ENCODE measurements at regions not wholly inside any gene's neighbourhood (a gene's known extent, or its start where the extent isn't known, plus 50 kb on each side); places are given as distances from the start of the nearest gene placed in this dataset.
"Not testable (repeated sequence)": the region's sequence is repeated elsewhere in the genome, so short reads cannot be mapped to it uniquely, and the experiment has no call there.

GRCh38 chr18:75698861-75699260 is 271.4 kb upstream of the SMIM21 start:
- Histone ChIP-seq H3K9me3 (ENCODE audit: control extremely low read depth in 1 of 5, control insufficient read depth in 4 of 5, insufficient read depth in 2 of 5, low read depth in 1 of 5, low read length in 4 of 5) (peaks cover 0 to 4% (median 3%) of the 10 kb centered on the region in 5 experiments), H3K27ac (ENCODE audit: insufficient read depth in 1 of 2, low read depth in 1 of 2, low read length in 2 of 2, poor library complexity in 1 of 2, severe bottlenecking in 2 of 2) (no peak overlapping the region), H3K4me1 (ENCODE audit: control extremely low read depth in 1 of 4, control insufficient read depth in 4 of 4, insufficient read depth in 4 of 4, low read length in 3 of 4) (no peaks in the 10 kb centered on the region), H3K4me3 (ENCODE audit: control insufficient read depth in 1 of 7, extremely low read depth in 1 of 7, insufficient read depth in 4 of 7, low read depth in 2 of 7, low read length in 6 of 7) (no peak overlapping the region), H3K27me3 (replicated peaks in 2 of 5; ENCODE audit: control insufficient read depth in 4 of 5, insufficient read depth in 5 of 5, low read length in 4 of 5) (peaks cover 0 to 6% (median 0%) of the 10 kb centered on the region in 5 experiments), H3K36me3 (ENCODE audit: control insufficient read depth in 4 of 4, insufficient read depth in 4 of 4, low read length in 3 of 4) (no peaks in the 10 kb centered on the region)
- CTCF ChIA-PET: interaction anchor here (1.8 kb wide), 1 partner anchor 9 kb away, joined by 5 read pairs; no protein-coding TSS in a partner anchor
- no peak for DNase-seq
- 92% methylated on average over 5 of the region's 7 CpGs for whole genome bisulfite sequencing (ENCODE audit: insufficient coverage)
- POLR2A ChIA-PET: no interaction called here

- H3K27ac ChIP-seq (ENCODE audit: insufficient read depth in 1 of 2, low read depth in 1 of 2, low read length in 2 of 2, poor library complexity in 1 of 2, severe bottlenecking in 2 of 2): no peak overlapping the region
- H3K36me3 ChIP-seq (ENCODE audit: control insufficient read depth in 4 of 4, insufficient read depth in 4 of 4, low read length in 3 of 4): no peaks in the 10 kb centered on the region
- H3K4me1 ChIP-seq (ENCODE audit: control extremely low read depth in 1 of 4, control insufficient read depth in 4 of 4, insufficient read depth in 4 of 4, low read length in 3 of 4): no peaks in the 10 kb centered on the region
- ChIA-PET POLR2A (no interaction called here), CTCF (interaction anchor here (1.8 kb wide), 1 partner anchor 10 kb away, joined by 5 read pairs; no protein-coding TSS in a partner anchor)
- no peak overlapping the region for H3K4me3 ChIP-seq (ENCODE audit: control insufficient read depth in 1 of 7, extremely low read depth in 1 of 7, insufficient read depth in 4 of 7, low read depth in 2 of 7, low read length in 6 of 7)
- no peaks in the 10 kb centered on the region for H3K9me3 ChIP-seq (ENCODE audit: control extremely low read depth in 1 of 5, control insufficient read depth in 4 of 5, insufficient read depth in 2 of 5, low read depth in 1 of 5, low read length in 4 of 5)
- DNase-seq: no peak
- WGBS (ENCODE audit: insufficient coverage): 60% methylated on average over 1 of the region's 4 CpGs
- peaks cover 0 to 1% (median 0%) of the 10 kb centered on the region in 5 experiments for H3K27me3 ChIP-seq (replicated peaks in 2 of 5; ENCODE audit: control insufficient read depth in 4 of 5, insufficient read depth in 5 of 5, low read length in 4 of 5)
Measured at GRCh38 chr18:75697493-75697892, 270.0 kb upstream of the SMIM21 start.

- CTCF ChIA-PET: no interaction called here
- DNase-seq: no peak
Measured at GRCh38 chr18:75696391-75696790, 268.9 kb upstream of the SMIM21 start.

GRCh38 chr18:75694292-75694691 is 266.8 kb upstream of the SMIM21 start:
- DNase-seq: no peak
- H3K4me3 ChIP-seq (ENCODE audit: control insufficient read depth in 1 of 7, extremely low read depth in 1 of 7, insufficient read depth in 4 of 7, low read depth in 2 of 7, low read length in 6 of 7): no peak overlapping the region
- H3K36me3 ChIP-seq (ENCODE audit: control insufficient read depth in 4 of 4, insufficient read depth in 4 of 4, low read length in 3 of 4): no peaks in the 10 kb centered on the region
- H3K9me3 ChIP-seq (ENCODE audit: control extremely low read depth in 1 of 5, control insufficient read depth in 4 of 5, insufficient read depth in 2 of 5, low read depth in 1 of 5, low read length in 4 of 5): no peaks in the 10 kb centered on the region
- POLR2A ChIA-PET: interaction anchor here (0.6 kb wide), 1 partner anchor 79 kb away, joined by 3 read pairs; no protein-coding TSS in a partner anchor
- H3K4me1 ChIP-seq (ENCODE audit: control extremely low read depth in 1 of 4, control insufficient read depth in 4 of 4, insufficient read depth in 4 of 4, low read length in 3 of 4): no peaks in the 10 kb centered on the region
- no peak overlapping the region for H3K27ac ChIP-seq (ENCODE audit: insufficient read depth in 1 of 2, low read depth in 1 of 2, low read length in 2 of 2, poor library complexity in 1 of 2, severe bottlenecking in 2 of 2)
- CTCF ChIA-PET: no interaction called here
- 80% methylated on average over 5 of the region's 5 CpGs for WGBS (ENCODE audit: insufficient coverage)
- H3K27me3 ChIP-seq (replicated peaks in 2 of 5; ENCODE audit: control insufficient read depth in 4 of 5, insufficient read depth in 5 of 5, low read length in 4 of 5): peaks cover 0 to 1% (median 0%) of the 10 kb centered on the region in 5 experiments

More at GRCh38 chr18:75696391-75696790, 268.9 kb upstream of the SMIM21 start:
- H3K27ac ChIP-seq (ENCODE audit: insufficient read depth in 1 of 2, low read depth in 1 of 2, low read length in 2 of 2, poor library complexity in 1 of 2, severe bottlenecking in 2 of 2): no peak overlapping the region
- no peaks in the 10 kb centered on the region for H3K4me1 ChIP-seq (ENCODE audit: control extremely low read depth in 1 of 4, control insufficient read depth in 4 of 4, insufficient read depth in 4 of 4, low read length in 3 of 4)
- H3K4me3 ChIP-seq (ENCODE audit: control insufficient read depth in 1 of 7, extremely low read depth in 1 of 7, insufficient read depth in 4 of 7, low read depth in 2 of 7, low read length in 6 of 7): no peak overlapping the region
- H3K9me3 ChIP-seq (ENCODE audit: control extremely low read depth in 1 of 5, control insufficient read depth in 4 of 5, insufficient read depth in 2 of 5, low read depth in 1 of 5, low read length in 4 of 5): no peaks in the 10 kb centered on the region
- POLR2A ChIA-PET: no interaction called here
- no peaks in the 10 kb centered on the region for H3K36me3 ChIP-seq (ENCODE audit: control insufficient read depth in 4 of 4, insufficient read depth in 4 of 4, low read length in 3 of 4)
- peaks cover 0 to 1% (median 0%) of the 10 kb centered on the region in 5 experiments for H3K27me3 ChIP-seq (replicated peaks in 2 of 5; ENCODE audit: control insufficient read depth in 4 of 5, insufficient read depth in 5 of 5, low read length in 4 of 5)
- WGBS (ENCODE audit: insufficient coverage): no CpG with 5 or more reads among the region's 5 CpGs

DNA sequence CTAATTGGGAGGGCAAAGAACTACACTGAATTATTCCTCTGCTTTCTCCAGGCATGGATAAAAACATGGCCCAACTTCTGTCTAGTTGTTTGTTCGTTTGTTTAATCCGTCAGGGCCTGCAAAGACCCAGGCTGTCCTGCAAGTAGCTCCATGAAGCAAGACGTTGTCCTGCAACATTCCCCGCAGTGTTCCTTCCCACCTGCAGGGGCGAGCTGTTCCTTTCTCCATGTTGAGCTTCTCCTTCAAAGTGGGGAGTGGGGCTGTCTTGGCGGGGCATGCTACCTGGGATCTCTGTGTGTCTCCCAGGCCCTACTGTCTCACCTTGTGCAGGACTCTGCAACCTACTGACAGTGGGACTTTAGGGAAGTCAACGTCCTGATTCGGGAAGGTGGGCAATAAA is 264.0 kb upstream of the SMIM21 start:
- WGBS (ENCODE audit: insufficient coverage): 96% methylated on average over 7 of the region's 8 CpGs
- no peak overlapping the region for H3K27ac ChIP-seq (ENCODE audit: insufficient read depth in 1 of 2, low read depth in 1 of 2, low read length in 2 of 2, poor library complexity in 1 of 2, severe bottlenecking in 2 of 2)
- H3K36me3 ChIP-seq (ENCODE audit: control insufficient read depth in 4 of 4, insufficient read depth in 4 of 4, low read length in 3 of 4): no peaks in the 10 kb centered on the region
- ChIA-PET POLR2A (no interaction called here), CTCF (no interaction called here)
- no peak for DNase-seq
- H3K4me3 ChIP-seq (ENCODE audit: control insufficient read depth in 1 of 7, extremely low read depth in 1 of 7, insufficient read depth in 4 of 7, low read depth in 2 of 7, low read length in 6 of 7): no peak overlapping the region
- peaks cover 0 to 1% (median 0%) of the 10 kb centered on the region in 5 experiments for H3K27me3 ChIP-seq (replicated peaks in 2 of 5; ENCODE audit: control insufficient read depth in 4 of 5, insufficient read depth in 5 of 5, low read length in 4 of 5)
- H3K4me1 ChIP-seq (ENCODE audit: control extremely low read depth in 1 of 4, control insufficient read depth in 4 of 4, insufficient read depth in 4 of 4, low read length in 3 of 4): no peaks in the 10 kb centered on the region
- H3K9me3 ChIP-seq (ENCODE audit: control extremely low read depth in 1 of 5, control insufficient read depth in 4 of 5, insufficient read depth in 2 of 5, low read depth in 1 of 5, low read length in 4 of 5): no peaks in the 10 kb centered on the region

DNA sequence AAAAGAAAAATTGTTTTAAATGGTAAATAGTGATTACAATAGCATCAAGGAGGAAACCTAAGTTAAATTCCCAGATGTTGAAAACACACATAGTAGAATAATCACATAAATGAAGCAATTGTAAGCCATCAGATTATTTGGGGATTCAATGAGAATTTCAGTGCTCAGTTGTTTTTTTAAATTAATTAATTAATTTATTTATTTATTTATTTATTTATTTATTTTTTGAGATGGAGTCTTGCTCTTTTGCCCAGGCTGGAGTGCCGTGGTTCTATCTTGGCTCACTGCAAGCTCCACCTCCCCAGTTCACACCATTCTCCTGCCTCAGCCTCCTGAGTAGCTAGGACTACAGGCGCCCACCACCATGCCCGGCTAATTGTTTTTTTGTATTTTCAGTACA is 262.8 kb upstream of the SMIM21 start:
- no CpG with 5 or more reads among the region's 3 CpGs for WGBS (ENCODE audit: insufficient coverage)
- H3K4me1 ChIP-seq (ENCODE audit: control extremely low read depth in 1 of 4, control insufficient read depth in 4 of 4, insufficient read depth in 4 of 4, low read length in 3 of 4); H3K27ac ChIP-seq (ENCODE audit: insufficient read depth in 1 of 2, low read depth in 1 of 2, low read length in 2 of 2, poor library complexity in 1 of 2, severe bottlenecking in 2 of 2); H3K4me3 ChIP-seq (ENCODE audit: control insufficient read depth in 1 of 7, extremely low read depth in 1 of 7, insufficient read depth in 4 of 7, low read depth in 2 of 7, low read length in 6 of 7); CTCF ChIA-PET; H3K27me3 ChIP-seq (replicated peaks in 2 of 5; ENCODE audit: control insufficient read depth in 4 of 5, insufficient read depth in 5 of 5, low read length in 4 of 5); POLR2A ChIA-PET; DNase-seq; H3K9me3 ChIP-seq (ENCODE audit: control extremely low read depth in 1 of 5, control insufficient read depth in 4 of 5, insufficient read depth in 2 of 5, low read depth in 1 of 5, low read length in 4 of 5); H3K36me3 ChIP-seq (ENCODE audit: control insufficient read depth in 4 of 4, insufficient read depth in 4 of 4, low read length in 3 of 4): not testable (repeated sequence)

DNA sequence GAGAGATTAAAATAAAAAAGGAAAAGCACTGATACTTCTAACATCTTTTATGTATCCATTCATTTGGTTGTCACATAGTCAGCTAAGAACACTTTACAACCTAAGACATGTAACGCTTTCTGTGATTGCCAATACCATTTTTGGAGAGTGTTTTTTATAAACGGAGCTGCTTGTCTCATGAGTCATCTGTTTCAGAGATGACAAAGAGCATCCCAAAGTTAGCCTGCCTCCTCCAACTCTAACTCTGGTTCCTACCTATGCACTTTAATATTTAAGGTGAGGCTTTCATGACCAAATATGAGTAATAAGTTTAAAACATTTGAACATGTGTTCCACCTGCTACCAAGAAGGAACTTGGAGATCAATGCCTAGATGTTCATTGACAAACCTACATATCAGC is 260.1 kb upstream of the SMIM21 start:
- POLR2A ChIA-PET: no interaction called here
- no peaks in the 10 kb centered on the region for H3K36me3 ChIP-seq (ENCODE audit: control insufficient read depth in 4 of 4, insufficient read depth in 4 of 4, low read length in 3 of 4)
- no peaks in the 10 kb centered on the region for H3K9me3 ChIP-seq (ENCODE audit: control extremely low read depth in 1 of 5, control insufficient read depth in 4 of 5, insufficient read depth in 2 of 5, low read depth in 1 of 5, low read length in 4 of 5)
- H3K4me3 ChIP-seq (ENCODE audit: control insufficient read depth in 1 of 7, extremely low read depth in 1 of 7, insufficient read depth in 4 of 7, low read depth in 2 of 7, low read length in 6 of 7): no peak overlapping the region
- H3K4me1 ChIP-seq (ENCODE audit: control extremely low read depth in 1 of 4, control insufficient read depth in 4 of 4, insufficient read depth in 4 of 4, low read length in 3 of 4): no peaks in the 10 kb centered on the region
- 89% methylated on average over 2 of the region's 2 CpGs for WGBS (ENCODE audit: insufficient coverage)
- H3K27ac ChIP-seq (ENCODE audit: insufficient read depth in 1 of 2, low read depth in 1 of 2, low read length in 2 of 2, poor library complexity in 1 of 2, severe bottlenecking in 2 of 2): no peak overlapping the region
- CTCF ChIA-PET: no interaction called here
- no peaks in the 10 kb centered on the region for H3K27me3 ChIP-seq (replicated peaks in 2 of 5; ENCODE audit: control insufficient read depth in 4 of 5, insufficient read depth in 5 of 5, low read length in 4 of 5)
- DNase-seq: no peak

Measured in common myeloid progenitor, CD34-positive (primary cell).